HepG2 (cell line): ENCODE measurements at regions not wholly inside any gene's neighbourhood (a gene's known extent, or its start where the extent isn't known, plus 50 kb on each side); places are given as distances from the start of the nearest gene placed in this dataset.

Experiments
- CTCF ChIP-seq: sonication (generic); formaldehyde crosslinking; IDR thresholded peaks from 2 replicates; pipeline ENCODE4 v1.5.0; 2020; ENCODE audit warnings: mild to moderate bottlenecking, missing genetic modification reagents, moderate library complexity
- FOXK2 ChIP-seq: fragments of 450-650 bp; IDR thresholded peaks from 2 replicates; pipeline ENCODE4 v1.6.1; 2016
- GATAD2A ChIP-seq: IDR thresholded peaks from 2 replicates; pipeline ENCODE4 v1.6.1; 2016
- MYC ChIP-seq: sonication (generic); formaldehyde crosslinking; IDR thresholded peaks from 2 replicates; pipeline ENCODE4 v1.9.0; 2021; ENCODE audit warnings: missing genetic modification reagents, borderline replicate concordance
- RARA ChIP-seq: IDR thresholded peaks from 2 replicates; pipeline ENCODE4 v1.6.1; 2016; ENCODE audit warnings: missing genetic modification reagents, missing compliant biosample characterization
- TAF1 ChIP-seq: sonication (generic); formaldehyde crosslinking; IDR thresholded peaks from 2 replicates; pipeline ENCODE4 v1.4.0; 2020; ENCODE audit warnings: missing genetic modification reagents
- TAF15 ChIP-seq: fragments of 200-400 bp; formaldehyde crosslinking; IDR thresholded peaks from one replicate; pipeline ENCODE4 v1.6.1; 2018; ENCODE audit warnings: mild to moderate bottlenecking, low read depth, low read length; ENCODE audit not compliant: poor library complexity, severe bottlenecking
- TBP ChIP-seq: sonication (generic); formaldehyde crosslinking; IDR thresholded peaks from 2 replicates; pipeline ENCODE4 v1.5.0; 2020; ENCODE audit warnings: missing genetic modification reagents
- ZC3H13 ChIP-seq: sonication (generic); formaldehyde crosslinking; IDR thresholded peaks from 2 replicates; pipeline ENCODE4 v1.8.1; 2023; ENCODE audit warnings: mild to moderate bottlenecking, missing genetic modification reagents, moderate library complexity
- ZFX ChIP-seq: sonication (generic); formaldehyde crosslinking; IDR thresholded peaks from 2 replicates; pipeline ENCODE4 v1.4.0; 2020; ENCODE audit warnings: mild to moderate bottlenecking, low read depth, missing genetic modification reagents, moderate library complexity
- ZNF639 ChIP-seq: conservative IDR thresholded peaks from 2 replicates; pipeline ENCODE4 v1.6.1; 2018; ENCODE audit warnings: missing genetic modification reagents
- TF ChIP-seq, protein P1 (sequence below), 2 experiments: IDR thresholded peaks; 2 replicates each; pipeline ENCODE4 v1.6.1; 2011 to 2012; ENCODE audit warnings: low read length in 2 of 2, borderline replicate concordance in 1 of 2, low read depth in 1 of 2, mild to moderate bottlenecking in 1 of 2, moderate library complexity in 1 of 2
- TF ChIP-seq, protein P2 (sequence below): sonication (generic); formaldehyde crosslinking; IDR thresholded peaks from 2 replicates; pipeline ENCODE4 v1.4.0; 2020; ENCODE audit warnings: missing genetic modification reagents

DNA sequence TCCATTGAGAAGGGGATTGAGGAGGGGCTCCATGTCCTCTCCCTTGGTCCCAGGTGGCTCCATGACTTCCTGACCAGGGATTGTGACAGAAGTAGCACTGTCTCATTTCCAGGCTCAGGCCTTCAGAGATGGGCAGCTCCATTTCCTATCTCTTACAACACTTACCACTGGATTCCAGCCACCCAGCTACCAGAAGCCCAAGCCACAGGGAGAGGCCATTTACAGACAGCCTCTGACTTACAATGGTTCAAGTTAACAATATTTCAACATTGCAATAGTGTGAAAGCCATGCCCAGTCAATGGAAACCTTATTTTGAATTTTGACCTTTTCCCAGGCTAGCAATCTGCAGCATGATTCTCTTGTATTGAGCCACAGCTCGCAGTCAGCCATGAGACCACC lies 164.9 kb upstream of the AGAP1 start:
- TF ChIP-seq, protein P1, sequence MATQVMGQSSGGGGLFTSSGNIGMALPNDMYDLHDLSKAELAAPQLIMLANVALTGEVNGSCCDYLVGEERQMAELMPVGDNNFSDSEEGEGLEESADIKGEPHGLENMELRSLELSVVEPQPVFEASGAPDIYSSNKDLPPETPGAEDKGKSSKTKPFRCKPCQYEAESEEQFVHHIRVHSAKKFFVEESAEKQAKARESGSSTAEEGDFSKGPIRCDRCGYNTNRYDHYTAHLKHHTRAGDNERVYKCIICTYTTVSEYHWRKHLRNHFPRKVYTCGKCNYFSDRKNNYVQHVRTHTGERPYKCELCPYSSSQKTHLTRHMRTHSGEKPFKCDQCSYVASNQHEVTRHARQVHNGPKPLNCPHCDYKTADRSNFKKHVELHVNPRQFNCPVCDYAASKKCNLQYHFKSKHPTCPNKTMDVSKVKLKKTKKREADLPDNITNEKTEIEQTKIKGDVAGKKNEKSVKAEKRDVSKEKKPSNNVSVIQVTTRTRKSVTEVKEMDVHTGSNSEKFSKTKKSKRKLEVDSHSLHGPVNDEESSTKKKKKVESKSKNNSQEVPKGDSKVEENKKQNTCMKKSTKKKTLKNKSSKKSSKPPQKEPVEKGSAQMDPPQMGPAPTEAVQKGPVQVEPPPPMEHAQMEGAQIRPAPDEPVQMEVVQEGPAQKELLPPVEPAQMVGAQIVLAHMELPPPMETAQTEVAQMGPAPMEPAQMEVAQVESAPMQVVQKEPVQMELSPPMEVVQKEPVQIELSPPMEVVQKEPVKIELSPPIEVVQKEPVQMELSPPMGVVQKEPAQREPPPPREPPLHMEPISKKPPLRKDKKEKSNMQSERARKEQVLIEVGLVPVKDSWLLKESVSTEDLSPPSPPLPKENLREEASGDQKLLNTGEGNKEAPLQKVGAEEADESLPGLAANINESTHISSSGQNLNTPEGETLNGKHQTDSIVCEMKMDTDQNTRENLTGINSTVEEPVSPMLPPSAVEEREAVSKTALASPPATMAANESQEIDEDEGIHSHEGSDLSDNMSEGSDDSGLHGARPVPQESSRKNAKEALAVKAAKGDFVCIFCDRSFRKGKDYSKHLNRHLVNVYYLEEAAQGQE (IDR thresholded peaks at IDR 0.05; ENCODE audit: borderline replicate concordance in 1 of 2, low read depth in 1 of 2, low read length in 2 of 2): no peak
- TF ChIP-seq TBP (no peak), CTCF (CRISPR knock-in tag) (no peak), ZC3H13 (CRISPR knock-in tag) (no peak), TAF1 (no peak), TAF15 (no peak), RARA (CRISPR knock-in tag) (no peak), FOXK2 (no peak), ZNF639 (CRISPR knock-in tag) (no peak), GATAD2A (CRISPR knock-in tag) (no peak), MYC (CRISPR knock-in tag) (no peak), ZFX (CRISPR knock-in tag) (no peak)
- TF ChIP-seq, protein P2, sequence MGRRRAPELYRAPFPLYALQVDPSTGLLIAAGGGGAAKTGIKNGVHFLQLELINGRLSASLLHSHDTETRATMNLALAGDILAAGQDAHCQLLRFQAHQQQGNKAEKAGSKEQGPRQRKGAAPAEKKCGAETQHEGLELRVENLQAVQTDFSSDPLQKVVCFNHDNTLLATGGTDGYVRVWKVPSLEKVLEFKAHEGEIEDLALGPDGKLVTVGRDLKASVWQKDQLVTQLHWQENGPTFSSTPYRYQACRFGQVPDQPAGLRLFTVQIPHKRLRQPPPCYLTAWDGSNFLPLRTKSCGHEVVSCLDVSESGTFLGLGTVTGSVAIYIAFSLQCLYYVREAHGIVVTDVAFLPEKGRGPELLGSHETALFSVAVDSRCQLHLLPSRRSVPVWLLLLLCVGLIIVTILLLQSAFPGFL (CRISPR knock-in tag): no peak
